ENCODE measurements at regions not wholly inside any gene's neighbourhood (a gene's known extent, or its start where the extent isn't known, plus 50 kb on each side); places are given as distances from the start of the nearest gene placed in this dataset.
"Not testable (repeated sequence)": the region's sequence is repeated elsewhere in the genome, so short reads cannot be mapped to it uniquely, and the experiment has no call there.

- Histone ChIP-seq H4K20me1 (ENCODE audit: insufficient read depth, low read length, poor library complexity, severe bottlenecking) (no peaks in the 10 kb centered on the region), H3K4me1 (ENCODE audit: insufficient read depth, low read length, poor library complexity, severe bottlenecking) (no peaks in the 10 kb centered on the region), H3K27me3 (ENCODE audit: insufficient read depth, low read length, poor library complexity, severe bottlenecking) (no peaks in the 10 kb centered on the region), H3F3A (ENCODE audit: low read depth) (no peaks in the 10 kb centered on the region), H3K9ac (ENCODE audit: low read depth, low read length, poor library complexity, severe bottlenecking) (no peak overlapping the region), H3K4me3 (ENCODE audit: low read length, poor library complexity, severe bottlenecking) (no peak overlapping the region), H3K79me2 (ENCODE audit: insufficient read depth, low read length) (no peaks in the 10 kb centered on the region), H3K4me2 (ENCODE audit: low read depth, low read length, poor library complexity, severe bottlenecking) (no peak overlapping the region), H3K36me3 (ENCODE audit: insufficient read depth, low read length) (no peaks in the 10 kb centered on the region), H2AFZ (ENCODE audit: low read length) (no peak overlapping the region), H3K9me3 (ENCODE audit: insufficient read depth, low read depth, low read length) (no peaks in the 10 kb centered on the region), H3K9me2 (replicated peaks; ENCODE audit: low read depth, low read length) (no peaks in the 10 kb centered on the region)
- no peak for TF ChIP-seq EZH2phosphoT487 (IDR thresholded peaks at IDR 0.05; ENCODE audit: borderline replicate concordance)
- TF ChIP-seq CTCF (conservative IDR thresholded peaks at IDR 0.05; ENCODE audit: low read length), result no peak
Observed at GRCh38 chr2:65754219-65754618, 321.8 kb upstream of the SPRED2 start.

- Histone ChIP-seq H4K20me1 (ENCODE audit: insufficient read depth, low read length, poor library complexity, severe bottlenecking) (no peaks in the 10 kb centered on the region), H3K9me2 (replicated peaks; ENCODE audit: low read depth, low read length) (no peaks in the 10 kb centered on the region), H3K27me3 (ENCODE audit: insufficient read depth, low read length, poor library complexity, severe bottlenecking) (no peaks in the 10 kb centered on the region), H3K4me1 (ENCODE audit: insufficient read depth, low read length, poor library complexity, severe bottlenecking) (no peaks in the 10 kb centered on the region), H3K9me3 (ENCODE audit: insufficient read depth, low read depth, low read length) (no peaks in the 10 kb centered on the region), H3K9ac (ENCODE audit: low read depth, low read length, poor library complexity, severe bottlenecking) (no peak overlapping the region), H3K4me3 (ENCODE audit: low read length, poor library complexity, severe bottlenecking) (no peak overlapping the region), H3F3A (ENCODE audit: low read depth) (no peaks in the 10 kb centered on the region), H3K4me2 (ENCODE audit: low read depth, low read length, poor library complexity, severe bottlenecking) (no peak overlapping the region), H3K79me2 (ENCODE audit: insufficient read depth, low read length) (no peaks in the 10 kb centered on the region), H3K36me3 (ENCODE audit: insufficient read depth, low read length) (no peaks in the 10 kb centered on the region), H2AFZ (ENCODE audit: low read length) (no peak overlapping the region)
- no peak for TF ChIP-seq CTCF (conservative IDR thresholded peaks at IDR 0.05; ENCODE audit: low read length)
- TF ChIP-seq EZH2phosphoT487 (IDR thresholded peaks at IDR 0.05; ENCODE audit: borderline replicate concordance), result no peak
Observed at GRCh38 chr2:65751408-65751807, 319.0 kb upstream of the SPRED2 start.

- no peak overlapping the region for H2AFZ ChIP-seq (ENCODE audit: low read length)
- H3K36me3 ChIP-seq (ENCODE audit: insufficient read depth, low read length), result no peaks in the 10 kb centered on the region
- H3K4me3 ChIP-seq (ENCODE audit: low read length, poor library complexity, severe bottlenecking), result no peak overlapping the region
- no peaks in the 10 kb centered on the region for H3K9me2 ChIP-seq (replicated peaks; ENCODE audit: low read depth, low read length)
- H3K9me3 ChIP-seq (ENCODE audit: insufficient read depth, low read depth, low read length), result no peaks in the 10 kb centered on the region
- no peak overlapping the region for H3K4me2 ChIP-seq (ENCODE audit: low read depth, low read length, poor library complexity, severe bottlenecking)
- no peaks in the 10 kb centered on the region for H3K27me3 ChIP-seq (ENCODE audit: insufficient read depth, low read length, poor library complexity, severe bottlenecking)
- H3K79me2 ChIP-seq (ENCODE audit: insufficient read depth, low read length), result no peaks in the 10 kb centered on the region
- no peak overlapping the region for H3K9ac ChIP-seq (ENCODE audit: low read depth, low read length, poor library complexity, severe bottlenecking)
- TF ChIP-seq EZH2phosphoT487 (IDR thresholded peaks at IDR 0.05; ENCODE audit: borderline replicate concordance) (no peak), CTCF (conservative IDR thresholded peaks at IDR 0.05; ENCODE audit: low read length) (no peak)
- no peaks in the 10 kb centered on the region for H3K4me1 ChIP-seq (ENCODE audit: insufficient read depth, low read length, poor library complexity, severe bottlenecking)
- no peaks in the 10 kb centered on the region for H4K20me1 ChIP-seq (ENCODE audit: insufficient read depth, low read length, poor library complexity, severe bottlenecking)
- no peaks in the 10 kb centered on the region for H3F3A ChIP-seq (ENCODE audit: low read depth)
Observed at GRCh38 chr2:65749545-65749944, 317.1 kb upstream of the SPRED2 start.

GRCh38 chr2:65747875-65748274 is 315.5 kb upstream of the SPRED2 start:
- not testable (repeated sequence) for H3K9me2 ChIP-seq (replicated peaks; ENCODE audit: low read depth, low read length); H4K20me1 ChIP-seq (ENCODE audit: insufficient read depth, low read length, poor library complexity, severe bottlenecking); H3K4me2 ChIP-seq (ENCODE audit: low read depth, low read length, poor library complexity, severe bottlenecking); H2AFZ ChIP-seq (ENCODE audit: low read length); H3K4me3 ChIP-seq (ENCODE audit: low read length, poor library complexity, severe bottlenecking); H3K4me1 ChIP-seq (ENCODE audit: insufficient read depth, low read length, poor library complexity, severe bottlenecking); H3F3A ChIP-seq (ENCODE audit: low read depth); H3K36me3 ChIP-seq (ENCODE audit: insufficient read depth, low read length); H3K9ac ChIP-seq (ENCODE audit: low read depth, low read length, poor library complexity, severe bottlenecking); H3K27me3 ChIP-seq (ENCODE audit: insufficient read depth, low read length, poor library complexity, severe bottlenecking); H3K9me3 ChIP-seq (ENCODE audit: insufficient read depth, low read depth, low read length); H3K79me2 ChIP-seq (ENCODE audit: insufficient read depth, low read length)

All from Loucy (cell line).